NCI-H2029 treated with DMSO at 0.1 percent for 48 hours (cell line): ENCODE measurements at regions not wholly inside any gene's neighbourhood (a gene's known extent, or its start where the extent isn't known, plus 50 kb on each side); places are given as distances from the start of the nearest gene placed in this dataset.
"Not testable (repeated sequence)": the region's sequence is repeated elsewhere in the genome, so short reads cannot be mapped to it uniquely, and the experiment has no call there.

Experiments used
- DNase-seq: peaks from one replicate; lab custom pipeline; 2025; lab: John Stamatoyannopoulos, UW

- DNase-seq: no peak
Measured at GRCh38 chr16:7962091-7962879, 628.0 kb downstream of the TMEM114 start.

- no peak for DNase-seq
Measured at GRCh38 chr16:7957151-7957550, 624.5 kb downstream of the RBFOX1 start.

GRCh38 chr16:7953360-7953759 is 620.7 kb downstream of the RBFOX1 start:
- DNase-seq: no peak

GRCh38 chr16:7946142-7946541 is 613.5 kb downstream of the RBFOX1 start:
- DNase-seq: no peak

GRCh38 chr16:7938175-7938574 is 605.5 kb downstream of the RBFOX1 start:
- DNase-seq: no peak

- DNase-seq: no peak
Measured at GRCh38 chr16:7921345-7921744, 588.7 kb downstream of the RBFOX1 start.

- DNase-seq: no peak
Measured at GRCh38 chr16:7919782-7920181, 587.1 kb downstream of the RBFOX1 start.

- DNase-seq: no peak
Measured at GRCh38 chr16:7914748-7915147, 582.1 kb downstream of the RBFOX1 start.

- no peak for DNase-seq
Measured at GRCh38 chr16:7912132-7912531, 579.5 kb downstream of the RBFOX1 start.

- no peak for DNase-seq
Measured at GRCh38 chr16:7910116-7910515, 577.5 kb downstream of the RBFOX1 start.

GRCh38 chr16:7888411-7888810 is 555.8 kb downstream of the RBFOX1 start:
- no peak for DNase-seq

GRCh38 chr16:7887316-7887715 is 554.7 kb downstream of the RBFOX1 start:
- no peak for DNase-seq

GRCh38 chr16:7871979-7872378 is 539.3 kb downstream of the RBFOX1 start:
- no peak for DNase-seq

- DNase-seq: no peak
Measured at GRCh38 chr16:7871371-7871770, 538.7 kb downstream of the RBFOX1 start.

GRCh38 chr16:7867831-7868230 is 535.2 kb downstream of the RBFOX1 start:
- DNase-seq: no peak

GRCh38 chr16:7866144-7866543 is 533.5 kb downstream of the RBFOX1 start:
- DNase-seq: no peak

GRCh38 chr16:7865393-7865792 is 532.7 kb downstream of the RBFOX1 start:
- not testable (repeated sequence) for DNase-seq

GRCh38 chr16:7861891-7862582 is 529.4 kb downstream of the RBFOX1 start:
- DNase-seq: no peak

GRCh38 chr16:7853197-7853596 is 520.6 kb downstream of the RBFOX1 start:
- DNase-seq: no peak

- DNase-seq: no peak
Measured at GRCh38 chr16:7849841-7850240, 517.2 kb downstream of the RBFOX1 start.

GRCh38 chr16:7843261-7843660 is 510.6 kb downstream of the RBFOX1 start:
- DNase-seq: no peak

GRCh38 chr16:7839568-7839967 is 506.9 kb downstream of the RBFOX1 start:
- no peak for DNase-seq

GRCh38 chr16:7834771-7835431 is 502.3 kb downstream of the RBFOX1 start:
- DNase-seq: peak; percentile 52
